H9 (cell line): ENCODE measurements at regions not wholly inside any gene's neighbourhood (a gene's known extent, or its start where the extent isn't known, plus 50 kb on each side); places are given as distances from the start of the nearest gene placed in this dataset.

Source experiments
- DNase-seq: peaks from one replicate; pipeline ENCODE4 v3.0.0-alpha.2; 2017
- H2AFZ ChIP-seq: one replicate; pipeline ENCODE4 v1.6.1; 2013; ENCODE audit warnings: mild to moderate bottlenecking, low read length, control low read depth, moderate library complexity
- H2AK5ac ChIP-seq: 2 replicates; pipeline ENCODE4 v1.6.1; 2013; ENCODE audit warnings: low read length, control low read depth, mixed read lengths; ENCODE audit not compliant: insufficient read length
- H2BK120ac ChIP-seq: one replicate; pipeline ENCODE4 v1.6.1; 2013; ENCODE audit warnings: low read depth, mild to moderate bottlenecking, low read length, control low read depth, inconsistent platforms; ENCODE audit not compliant: poor library complexity, severe bottlenecking
- H2BK12ac ChIP-seq: 2 replicates; pipeline ENCODE4 v1.6.1; 2013; ENCODE audit warnings: low read length, control low read depth, mixed read lengths, low read depth; ENCODE audit not compliant: insufficient read length
- H2BK15ac ChIP-seq: 2 replicates; pipeline ENCODE4 v1.6.1; 2013; ENCODE audit warnings: low read depth, low read length, control low read depth
- H2BK20ac ChIP-seq: one replicate; pipeline ENCODE4 v1.6.1; 2013; ENCODE audit warnings: low read depth, mild to moderate bottlenecking, low read length, control low read depth, inconsistent platforms; ENCODE audit not compliant: poor library complexity, severe bottlenecking
- H2BK5ac ChIP-seq: 2 replicates; pipeline ENCODE4 v1.6.1; 2013; ENCODE audit warnings: low read length, control low read depth, mixed read lengths; ENCODE audit not compliant: insufficient read length
- H3K14ac ChIP-seq: 2 replicates; pipeline ENCODE4 v1.6.1; 2013; ENCODE audit warnings: low read length, control low read depth; ENCODE audit not compliant: insufficient read depth
- H3K18ac ChIP-seq: 2 replicates; pipeline ENCODE4 v1.6.1; 2013; ENCODE audit warnings: low read depth, mild to moderate bottlenecking, mixed read lengths, low read length, control low read depth; ENCODE audit not compliant: insufficient read length
- H3K23ac ChIP-seq: 2 replicates; pipeline ENCODE4 v1.6.1; 2013; ENCODE audit warnings: low read length, control low read depth, mixed read lengths, low read depth; ENCODE audit not compliant: insufficient read length
- H3K23me2 ChIP-seq: 2 replicates; pipeline ENCODE4 v1.6.1; 2013; ENCODE audit warnings: low read depth, mild to moderate bottlenecking, mixed read lengths, low read length, control low read depth; ENCODE audit not compliant: insufficient read length, poor library complexity, severe bottlenecking
- H3K27ac ChIP-seq: 2 replicates; pipeline ENCODE4 v1.5.1; 2013; ENCODE audit warnings: low read length, control low read depth, mixed read lengths, low read depth; ENCODE audit not compliant: insufficient read length
- H3K27me3 ChIP-seq: 2 replicates; pipeline ENCODE4 v1.6.1; 2013; ENCODE audit warnings: low read length, control low read depth, inconsistent platforms; ENCODE audit not compliant: insufficient read depth
- H3K4ac ChIP-seq: 2 replicates; pipeline ENCODE4 v1.6.1; 2013; ENCODE audit warnings: low read depth, mild to moderate bottlenecking, control low read depth, inconsistent platforms, low read length, moderate library complexity
- H3K4me1 ChIP-seq: 2 replicates; pipeline ENCODE4 v1.6.1; 2013; ENCODE audit warnings: low read length, control low read depth, inconsistent platforms; ENCODE audit not compliant: insufficient read depth
- H3K4me2 ChIP-seq: 2 replicates; pipeline ENCODE4 v1.6.1; 2013; ENCODE audit warnings: low read length, control low read depth, mixed read lengths; ENCODE audit not compliant: insufficient read length, insufficient read depth
- H3K56ac ChIP-seq: 2 replicates; pipeline ENCODE4 v1.6.1; 2013; ENCODE audit warnings: low read depth, mild to moderate bottlenecking, mixed read lengths, low read length, control low read depth; ENCODE audit not compliant: insufficient read length
- H3K79me1 ChIP-seq: 2 replicates; pipeline ENCODE4 v1.6.1; 2013; ENCODE audit warnings: low read depth, mild to moderate bottlenecking, moderate library complexity, low read length, control low read depth, inconsistent platforms; ENCODE audit not compliant: insufficient read depth, poor library complexity, severe bottlenecking
- H3K79me2 ChIP-seq: 2 replicates; pipeline ENCODE4 v1.6.1; 2013; ENCODE audit warnings: low read length, control low read depth, inconsistent platforms; ENCODE audit not compliant: insufficient read depth
- H3K9ac ChIP-seq: 2 replicates; pipeline ENCODE4 v1.6.1; 2013; ENCODE audit warnings: low read length, control low read depth, mixed read lengths; ENCODE audit not compliant: insufficient read length; ENCODE audit errors: extremely low read depth
- H3K9me3 ChIP-seq: one replicate; pipeline ENCODE4 v1.6.1; 2013; ENCODE audit warnings: low read depth, low read length, inconsistent platforms; ENCODE audit not compliant: control insufficient read depth
- H3T11ph ChIP-seq: one replicate; pipeline ENCODE4 v1.6.1; 2013; ENCODE audit warnings: mild to moderate bottlenecking, low read length, control low read depth, inconsistent platforms
- H4K20me1 ChIP-seq: one replicate; pipeline ENCODE4 v1.6.1; 2013; ENCODE audit not compliant: control insufficient read depth, insufficient read length, insufficient read depth
- H4K5ac ChIP-seq: 2 replicates; pipeline ENCODE4 v1.6.1; 2013; ENCODE audit warnings: low read depth, mild to moderate bottlenecking, mixed read lengths, low read length, control low read depth; ENCODE audit not compliant: insufficient read length
- H4K8ac ChIP-seq: replicated peaks from 2 replicates; pipeline ENCODE4 v1.6.1; 2013; ENCODE audit warnings: low read length, control low read depth, mixed read lengths, low read depth; ENCODE audit not compliant: insufficient read length
- H4K91ac ChIP-seq: 2 replicates; pipeline ENCODE4 v1.6.1; 2013; ENCODE audit warnings: low read depth, mild to moderate bottlenecking, moderate library complexity, mixed read lengths, low read length, control low read depth; ENCODE audit not compliant: insufficient read length
- H3K27ac Mint-ChIP-seq, 3 experiments: 2 replicates in 2 of 3; 3 replicates in 1 of 3; pipeline ENCODE4 v1.8.0; 2020 to 2021; ENCODE audit warnings: mixed read lengths in 3 of 3, mild to moderate bottlenecking in 1 of 3, moderate library complexity in 1 of 3
- H3K27me3 Mint-ChIP-seq: 2 replicates; pipeline ENCODE4 v1.8.0; 2021; ENCODE audit warnings: low read depth, mild to moderate bottlenecking, moderate library complexity, mixed read lengths
- H3K36me3 Mint-ChIP-seq, 3 experiments: 2 replicates in 2 of 3; 3 replicates in 1 of 3; pipeline ENCODE4 v1.8.0; 2020 to 2021; ENCODE audit warnings: low read depth in 3 of 3, mixed read lengths in 3 of 3; ENCODE audit not compliant: insufficient read depth in 1 of 3
- H3K4me1 Mint-ChIP-seq, 2 experiments: 2 replicates each; pipeline ENCODE4 v1.8.0; 2020; ENCODE audit warnings: mixed read lengths in 2 of 2
- H3K4me3 Mint-ChIP-seq, 2 experiments: 2 replicates in 1 of 2; 3 replicates in 1 of 2; pipeline ENCODE4 v1.8.0; 2020 to 2021; ENCODE audit warnings: mild to moderate bottlenecking in 2 of 2, mixed read lengths in 2 of 2, moderate library complexity in 1 of 2
- H3K9me3 Mint-ChIP-seq, 2 experiments: 2 replicates in 1 of 2; 3 replicates in 1 of 2; pipeline ENCODE4 v1.8.0; 2020; ENCODE audit warnings: mild to moderate bottlenecking in 2 of 2, mixed read lengths in 2 of 2, moderate library complexity in 1 of 2
- WGBS: extraction: QIAGEN DNeasy Blood & Tissue Kit; methylation state at CpG from one replicate; pipeline ENCODE4 v1.1.7; 2013; ENCODE audit warnings: missing lambda C conversion rate, low lambda C conversion rate, mixed read lengths; ENCODE audit not compliant: insufficient read length; ENCODE audit errors: extremely low coverage; 5-methylcytosine and 5-hydroxymethylcytosine counted together
- TF ChIP-seq, protein P1 (sequence below): fragments of 200-600 bp; sonication (generic); conservative IDR thresholded peaks from 3 replicates; pipeline ENCODE4 v1.8.0; 2021; ENCODE audit warnings: antibody characterized with exemption, mild to moderate bottlenecking

DNA sequence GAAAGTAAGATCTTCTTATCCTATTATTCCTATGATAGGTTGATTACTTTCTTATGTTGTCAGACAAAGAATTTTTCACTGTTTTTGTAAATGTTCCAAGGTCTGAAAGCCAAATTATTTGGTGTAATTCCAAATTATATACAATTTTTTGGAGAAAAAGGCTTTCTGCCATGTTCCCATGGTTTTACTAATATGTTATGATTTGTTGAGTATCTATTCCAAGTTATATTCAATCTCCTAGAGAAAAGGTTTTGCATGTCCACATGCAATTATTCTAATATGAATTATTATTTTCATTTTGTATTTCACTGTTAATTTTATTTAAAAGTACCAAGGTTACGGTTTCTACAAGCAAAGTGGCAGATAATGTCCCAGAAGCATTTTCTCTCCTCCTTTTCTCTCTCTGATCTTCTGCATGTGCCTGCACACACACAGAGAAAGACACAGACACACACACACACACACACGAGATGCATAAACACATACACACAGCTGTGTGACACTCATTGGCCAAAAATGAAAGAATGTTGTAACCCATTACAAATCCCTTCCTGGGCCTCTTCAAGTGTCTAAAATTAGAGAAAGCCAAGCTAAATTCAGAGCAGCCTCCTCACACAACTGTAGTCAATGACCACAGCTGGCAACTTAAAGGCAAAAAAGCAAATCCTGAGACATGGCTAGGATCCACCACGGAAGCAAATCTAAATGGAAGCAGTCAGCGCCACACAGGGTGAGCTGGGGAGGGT is 621.0 kb downstream of the EFNB2 start:
- Histone ChIP-seq H2BK15ac (no peak overlapping the region), H2BK120ac (no peak overlapping the region), H3K27ac (no peak overlapping the region), H2BK5ac (no peak overlapping the region), H4K20me1 (no peaks in the 10 kb centered on the region), H3K18ac (no peak overlapping the region), H3T11ph (no peak overlapping the region), H3K14ac (no peak overlapping the region), H3K4ac (no peak overlapping the region), H3K56ac (no peak overlapping the region), H3K23ac (no peak overlapping the region), H3K4me1 (no peaks in the 10 kb centered on the region; the same call in 1 of the 2 replicates), H3K27me3 (no peaks in the 10 kb centered on the region), H2AFZ (no peak overlapping the region), H3K23me2 (no peaks in the 10 kb centered on the region), H3K79me2 (no peaks in the 10 kb centered on the region), H3K9me3 (no peaks in the 10 kb centered on the region), H2BK20ac (no peak overlapping the region), H3K79me1 (no peaks in the 10 kb centered on the region), H4K8ac (no peak overlapping the region), H4K91ac (no peak overlapping the region), H4K5ac (no peak overlapping the region), H3K4me2 (no peak overlapping the region), H3K9ac (no peak overlapping the region), H2AK5ac (no peak overlapping the region), H2BK12ac (no peak overlapping the region)
- no peaks in the 10 kb centered on the region for H3K27me3 Mint-ChIP-seq
- TF ChIP-seq, protein P1, sequence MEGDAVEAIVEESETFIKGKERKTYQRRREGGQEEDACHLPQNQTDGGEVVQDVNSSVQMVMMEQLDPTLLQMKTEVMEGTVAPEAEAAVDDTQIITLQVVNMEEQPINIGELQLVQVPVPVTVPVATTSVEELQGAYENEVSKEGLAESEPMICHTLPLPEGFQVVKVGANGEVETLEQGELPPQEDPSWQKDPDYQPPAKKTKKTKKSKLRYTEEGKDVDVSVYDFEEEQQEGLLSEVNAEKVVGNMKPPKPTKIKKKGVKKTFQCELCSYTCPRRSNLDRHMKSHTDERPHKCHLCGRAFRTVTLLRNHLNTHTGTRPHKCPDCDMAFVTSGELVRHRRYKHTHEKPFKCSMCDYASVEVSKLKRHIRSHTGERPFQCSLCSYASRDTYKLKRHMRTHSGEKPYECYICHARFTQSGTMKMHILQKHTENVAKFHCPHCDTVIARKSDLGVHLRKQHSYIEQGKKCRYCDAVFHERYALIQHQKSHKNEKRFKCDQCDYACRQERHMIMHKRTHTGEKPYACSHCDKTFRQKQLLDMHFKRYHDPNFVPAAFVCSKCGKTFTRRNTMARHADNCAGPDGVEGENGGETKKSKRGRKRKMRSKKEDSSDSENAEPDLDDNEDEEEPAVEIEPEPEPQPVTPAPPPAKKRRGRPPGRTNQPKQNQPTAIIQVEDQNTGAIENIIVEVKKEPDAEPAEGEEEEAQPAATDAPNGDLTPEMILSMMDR, result no peak
- no CpG with 5 or more reads among the region's 4 CpGs for WGBS
- H3K4me1 Mint-ChIP-seq, result peaks cover 9 to 10% of the 10 kb centered on the region in 2 experiments
- DNase-seq, result no peak
- no peak overlapping the region for H3K27ac Mint-ChIP-seq
- peaks cover 0 to 4% of the 10 kb centered on the region in 2 experiments; a peak in 1 of 5 replicates for H3K9me3 Mint-ChIP-seq
- H3K4me3 Mint-ChIP-seq, result no peak overlapping the region
- H3K36me3 Mint-ChIP-seq, result peaks cover 0 to 1% (median 0%) of the 10 kb centered on the region in 3 experiments; a peak in 1 of 7 replicates
